GM19452 (cell line): ENCODE measurements at regions not wholly inside any gene's neighbourhood (a gene's known extent, or its start where the extent isn't known, plus 50 kb on each side); places are given as distances from the start of the nearest gene placed in this dataset.

Source experiments
- ATAC-seq: cut with Tn5 transposase; IDR thresholded peaks from one replicate; pipeline ENCODE4 v1.9.1; 2021; ENCODE audit not compliant: unreplicated experiment

GRCh38 chr18:41756141-41756540, 198.9 kb upstream of the PIK3C3 start:
- no peak for ATAC-seq

- ATAC-seq, result no peak
Measured at GRCh38 chr18:41754332-41754731, 200.7 kb upstream of the PIK3C3 start.

- ATAC-seq, result no peak
Measured at GRCh38 chr18:41753826-41754225, 201.2 kb upstream of the PIK3C3 start.

- no peak for ATAC-seq
Measured at GRCh38 chr18:41752826-41753225, 202.2 kb upstream of the PIK3C3 start.

GRCh38 chr18:41751652-41752051, 203.4 kb upstream of the PIK3C3 start:
- no peak for ATAC-seq

GRCh38 chr18:41751161-41751560, 203.9 kb upstream of the PIK3C3 start:
- ATAC-seq, result no peak

- ATAC-seq, result no peak
Measured at GRCh38 chr18:41747723-41748242, 207.3 kb upstream of the PIK3C3 start.

- ATAC-seq, result no peak
Measured at GRCh38 chr18:41745166-41746049, 209.6 kb upstream of the PIK3C3 start.

GRCh38 chr18:41744421-41745030, 210.5 kb upstream of the PIK3C3 start:
- no peak for ATAC-seq

- ATAC-seq, result no peak
Measured at GRCh38 chr18:41737218-41737617, 217.8 kb upstream of the PIK3C3 start.

GRCh38 chr18:41734917-41735316, 220.1 kb upstream of the PIK3C3 start:
- no peak for ATAC-seq

GRCh38 chr18:41732356-41732755, 222.7 kb upstream of the PIK3C3 start:
- no peak for ATAC-seq

- no peak for ATAC-seq
Measured at GRCh38 chr18:41731884-41732283, 223.2 kb upstream of the PIK3C3 start.

- ATAC-seq, result no peak
Measured at GRCh38 chr18:41724195-41724594, 230.8 kb upstream of the PIK3C3 start.

GRCh38 chr18:41721103-41721790, 233.8 kb upstream of the PIK3C3 start:
- no peak for ATAC-seq

- ATAC-seq, result no peak
Measured at GRCh38 chr18:41720226-41720625, 234.8 kb upstream of the PIK3C3 start.

- no peak for ATAC-seq
Measured at GRCh38 chr18:41719808-41720207, 235.2 kb upstream of the PIK3C3 start.

GRCh38 chr18:41714872-41715271, 240.2 kb upstream of the PIK3C3 start:
- no peak for ATAC-seq

- no peak for ATAC-seq
Measured at GRCh38 chr18:41713969-41714825, 240.8 kb upstream of the PIK3C3 start.

GRCh38 chr18:41706301-41706700, 248.7 kb upstream of the PIK3C3 start:
- no peak for ATAC-seq
